Mesenchymal stem cell (in vitro differentiated cells and primary cell): ENCODE measurements at regions not wholly inside any gene's neighbourhood (a gene's known extent, or its start where the extent isn't known, plus 50 kb on each side); places are given as distances from the start of the nearest gene placed in this dataset.

Experiments used
- DNase-seq: peaks from one replicate; pipeline ENCODE4 v3.0.0-alpha.2; 2013
- H2AFZ ChIP-seq: one replicate; pipeline ENCODE4 v1.6.1; 2013; ENCODE audit warnings: low read depth, mild to moderate bottlenecking, control low read depth, inconsistent platforms, low read length, moderate library complexity
- H2AK5ac ChIP-seq: 2 replicates; pipeline ENCODE4 v1.6.1; 2013; ENCODE audit warnings: low read length, moderate library complexity, mild to moderate bottlenecking, inconsistent platforms; ENCODE audit not compliant: severe bottlenecking
- H2BK120ac ChIP-seq: one replicate; pipeline ENCODE4 v1.6.1; 2013; ENCODE audit warnings: low read depth, mild to moderate bottlenecking, inconsistent platforms, low read length, moderate library complexity
- H2BK12ac ChIP-seq, 2 experiments: one replicate each; pipeline ENCODE4 v1.6.1; 2013; ENCODE audit warnings: inconsistent platforms in 2 of 2, low read length in 2 of 2, mild to moderate bottlenecking in 2 of 2, moderate library complexity in 2 of 2, control low read depth in 1 of 2
- H2BK15ac ChIP-seq: one replicate; pipeline ENCODE4 v1.6.1; 2013; ENCODE audit warnings: mild to moderate bottlenecking, low read depth, inconsistent platforms; ENCODE audit not compliant: poor library complexity, severe bottlenecking
- H2BK5ac ChIP-seq: 2 replicates; pipeline ENCODE4 v1.6.1; 2013; ENCODE audit warnings: low read depth, mild to moderate bottlenecking, low read length, control low read depth, inconsistent platforms; ENCODE audit not compliant: poor library complexity, severe bottlenecking
- H3K14ac ChIP-seq, 2 experiments: one replicate each; pipeline ENCODE4 v1.6.1; 2013; ENCODE audit warnings: inconsistent platforms in 2 of 2, low read length in 2 of 2, control low read depth in 1 of 2, mild to moderate bottlenecking in 1 of 2, moderate library complexity in 1 of 2
- H3K18ac ChIP-seq, 2 experiments: one replicate each; pipeline ENCODE4 v1.6.1; 2013; ENCODE audit warnings: inconsistent platforms in 2 of 2, low read length in 2 of 2, control low read depth in 1 of 2, low read depth in 1 of 2, mild to moderate bottlenecking in 1 of 2
- H3K23ac ChIP-seq, 2 experiments: one replicate each; pipeline ENCODE4 v1.6.1; 2013; ENCODE audit warnings: inconsistent platforms in 2 of 2, low read length in 2 of 2, mild to moderate bottlenecking in 2 of 2, moderate library complexity in 2 of 2, control low read depth in 1 of 2
- H3K27ac ChIP-seq: 2 replicates; pipeline ENCODE4 v1.5.1; 2013; ENCODE audit warnings: mild to moderate bottlenecking, moderate library complexity, low read length, control low read depth, inconsistent platforms; ENCODE audit not compliant: poor library complexity, severe bottlenecking
- H3K27me3 ChIP-seq, 2 experiments: 2 replicates each; pipeline versions ENCODE4 v1.6.1 to v1.7.0; 2013; ENCODE audit warnings: low read length in 2 of 2, mild to moderate bottlenecking in 2 of 2, moderate library complexity in 2 of 2, control low read depth in 1 of 2, inconsistent platforms in 1 of 2; ENCODE audit not compliant: control insufficient read depth in 1 of 2, insufficient read depth in 1 of 2
- H3K36me3 ChIP-seq, 2 experiments: 2 replicates each; pipeline versions ENCODE4 v1.6.1 to v1.7.0; 2013; ENCODE audit warnings: low read length in 2 of 2, control low read depth in 1 of 2, inconsistent platforms in 1 of 2, low read depth in 1 of 2, mild to moderate bottlenecking in 1 of 2; ENCODE audit not compliant: insufficient read depth in 2 of 2, control insufficient read depth in 1 of 2
- H3K4ac ChIP-seq, 2 experiments: one replicate each; pipeline ENCODE4 v1.6.1; 2013; ENCODE audit warnings: inconsistent platforms in 2 of 2, low read length in 2 of 2, mild to moderate bottlenecking in 2 of 2, moderate library complexity in 2 of 2, control low read depth in 1 of 2, low read depth in 1 of 2
- H3K4me1 ChIP-seq: 2 replicates; pipeline ENCODE4 v1.6.1; 2013; ENCODE audit warnings: low read depth, low read length, control low read depth; ENCODE audit not compliant: control insufficient read depth, insufficient read depth
- H3K4me2 ChIP-seq: 2 replicates; pipeline ENCODE4 v1.6.1; 2013; ENCODE audit warnings: low read length, mild to moderate bottlenecking, inconsistent platforms; ENCODE audit not compliant: poor library complexity, severe bottlenecking
- H3K4me3 ChIP-seq, 2 experiments: 2 replicates each; pipeline versions ENCODE4 v1.5.1 to v1.7.0; 2013; ENCODE audit warnings: low read length in 2 of 2, mild to moderate bottlenecking in 2 of 2, control low read depth in 1 of 2, low read depth in 1 of 2; ENCODE audit not compliant: insufficient read depth in 1 of 2
- H3K79me1 ChIP-seq: replicated peaks from 2 replicates; pipeline ENCODE4 v1.6.1; 2013; ENCODE audit warnings: mild to moderate bottlenecking, control low read depth, low read length, inconsistent platforms; ENCODE audit not compliant: poor library complexity, severe bottlenecking
- H3K9ac ChIP-seq: 2 replicates; pipeline ENCODE4 v1.7.0; 2013; ENCODE audit warnings: mild to moderate bottlenecking, low read length, moderate library complexity
- H3K9me3 ChIP-seq: 2 replicates; pipeline ENCODE4 v1.7.0; 2013; ENCODE audit warnings: mild to moderate bottlenecking, low read length; ENCODE audit not compliant: control insufficient read depth
- H4K8ac ChIP-seq: one replicate; pipeline ENCODE4 v1.6.1; 2013; ENCODE audit warnings: inconsistent platforms, mild to moderate bottlenecking, low read length, moderate library complexity
- H4K91ac ChIP-seq: one replicate; pipeline ENCODE4 v1.6.1; 2013; ENCODE audit warnings: mild to moderate bottlenecking, low read length, inconsistent platforms
- WGBS: methylation state at CpG from one replicate; pipeline ENCODE4 v1.1.7; 2013; ENCODE audit warnings: mixed read lengths; 5-methylcytosine and 5-hydroxymethylcytosine counted together

GRCh38 chr6:132147530-132148011, 196.4 kb upstream of the CCN2 start:
- Histone ChIP-seq H3K14ac (no peak overlapping the region), H2BK12ac (no peak overlapping the region), H4K8ac (no peak overlapping the region), H3K27me3 (no peaks in the 10 kb centered on the region), H3K27ac (peak overlapping the region; percentile 69), H3K4me1 (no peaks in the 10 kb centered on the region), H2BK15ac (no peak overlapping the region), H3K9ac (peak overlapping the region; percentile 73), H3K4me2 (no peak overlapping the region), H3K18ac (no peak overlapping the region), H3K23ac (no peak overlapping the region), H3K36me3 (no peaks in the 10 kb centered on the region), H3K4ac (no peak overlapping the region), H2AK5ac (no peak overlapping the region), H3K79me1 (no peaks in the 10 kb centered on the region), H3K4me3 (no peak overlapping the region), H4K91ac (no peak overlapping the region), H2AFZ (no peak overlapping the region), H3K9me3 (no peaks in the 10 kb centered on the region), H2BK5ac (no peak overlapping the region), H2BK120ac (no peak overlapping the region)
- peak; percentile 18 for DNase-seq
- WGBS, result 67% methylated on average over 2 of the region's 2 CpGs

DNA sequence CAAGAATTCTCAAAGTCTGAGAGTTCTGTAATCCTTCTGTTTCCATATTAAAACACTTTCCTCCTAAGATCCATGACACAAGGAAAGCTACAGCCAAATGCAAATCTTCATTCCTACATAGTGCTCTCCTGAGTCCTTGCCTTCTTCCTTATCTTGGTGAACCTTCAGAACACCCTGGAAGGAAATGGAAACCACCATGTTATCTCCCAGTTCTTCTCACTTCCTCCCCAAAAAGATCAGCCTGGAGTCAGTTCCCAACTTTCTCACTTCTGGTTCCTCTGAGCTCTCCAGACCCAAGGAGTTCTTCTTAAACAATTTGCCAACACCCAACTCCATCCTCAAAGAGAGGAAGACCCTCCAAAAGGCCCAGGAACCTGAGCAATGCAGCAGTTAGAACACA, 193.3 kb upstream of the CCN2 start:
- H2BK12ac ChIP-seq, result no peak overlapping the region
- H3K27ac ChIP-seq, result no peak overlapping the region
- H2BK15ac ChIP-seq, result no peak overlapping the region
- no peak overlapping the region for H4K91ac ChIP-seq
- no peak overlapping the region for H2BK5ac ChIP-seq
- H3K14ac ChIP-seq, result no peak overlapping the region
- no peak overlapping the region for H2BK120ac ChIP-seq
- DNase-seq, result no peak
- H3K4me1 ChIP-seq, result no peaks in the 10 kb centered on the region
- no peak overlapping the region for H3K4ac ChIP-seq
- no peaks in the 10 kb centered on the region for H3K27me3 ChIP-seq
- H3K36me3 ChIP-seq, result no peaks in the 10 kb centered on the region
- H3K23ac ChIP-seq, result no peak overlapping the region
- no peak overlapping the region for H3K18ac ChIP-seq
- H3K9me3 ChIP-seq, result no peaks in the 10 kb centered on the region
- no peaks in the 10 kb centered on the region for H3K79me1 ChIP-seq
- H2AFZ ChIP-seq, result no peak overlapping the region
- no peak overlapping the region for H3K9ac ChIP-seq
- no peak overlapping the region for H3K4me3 ChIP-seq
- no peak overlapping the region for H3K4me2 ChIP-seq
- no peak overlapping the region for H4K8ac ChIP-seq
- H2AK5ac ChIP-seq, result no peak overlapping the region

- no peak overlapping the region for H3K14ac ChIP-seq
- no peak overlapping the region for H3K18ac ChIP-seq
- H3K4me3 ChIP-seq, result no peak overlapping the region
- DNase-seq, result no peak
- H3K79me1 ChIP-seq, result no peaks in the 10 kb centered on the region
- H3K9me3 ChIP-seq, result no peaks in the 10 kb centered on the region
- H2BK120ac ChIP-seq, result no peak overlapping the region
- H3K27ac ChIP-seq, result no peak overlapping the region
- 87% methylated on average over 1 of the region's 1 CpG for WGBS
- H4K91ac ChIP-seq, result no peak overlapping the region
- H3K9ac ChIP-seq, result no peak overlapping the region
- no peaks in the 10 kb centered on the region for H3K36me3 ChIP-seq
- no peak overlapping the region for H2AFZ ChIP-seq
- H2AK5ac ChIP-seq, result no peak overlapping the region
- H2BK12ac ChIP-seq, result no peak overlapping the region
- H3K4me2 ChIP-seq, result no peak overlapping the region
- H2BK15ac ChIP-seq, result no peak overlapping the region
- H3K4ac ChIP-seq, result no peak overlapping the region
- H3K23ac ChIP-seq, result no peak overlapping the region
- H3K4me1 ChIP-seq, result no peaks in the 10 kb centered on the region
- no peaks in the 10 kb centered on the region for H3K27me3 ChIP-seq
- no peak overlapping the region for H2BK5ac ChIP-seq
- no peak overlapping the region for H4K8ac ChIP-seq
Measured at GRCh38 chr6:132143258-132143657, 192.1 kb upstream of the CCN2 start.

DNA sequence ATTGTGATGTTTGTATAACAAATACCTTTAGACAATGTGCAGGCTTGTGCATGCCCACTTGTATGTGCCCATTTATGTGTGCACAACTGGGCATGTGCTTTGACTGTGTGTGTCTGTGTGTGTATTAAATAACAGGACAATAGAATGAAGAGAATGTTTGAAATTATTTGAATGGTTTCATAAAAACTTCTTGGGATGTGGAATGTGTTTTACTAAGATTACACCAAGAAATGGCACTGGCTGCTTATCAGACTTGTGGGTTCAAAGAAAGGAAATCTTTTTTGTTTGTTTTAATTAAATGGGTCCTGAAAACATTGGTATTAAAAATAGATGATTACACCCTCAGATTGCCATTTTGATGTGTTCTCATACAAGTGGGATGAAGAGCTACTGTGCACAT, 191.6 kb upstream of the CCN2 start:
- Histone ChIP-seq H3K27ac (no peak overlapping the region), H2BK12ac (no peak overlapping the region), H2BK120ac (no peak overlapping the region), H3K36me3 (no peaks in the 10 kb centered on the region), H3K14ac (no peak overlapping the region), H2BK15ac (no peak overlapping the region), H3K9me3 (no peaks in the 10 kb centered on the region), H3K79me1 (no peaks in the 10 kb centered on the region), H3K9ac (no peak overlapping the region), H3K23ac (no peak overlapping the region), H4K91ac (no peak overlapping the region), H3K18ac (no peak overlapping the region), H3K4me1 (no peaks in the 10 kb centered on the region), H2BK5ac (no peak overlapping the region), H3K4me3 (no peak overlapping the region), H3K4me2 (no peak overlapping the region), H4K8ac (no peak overlapping the region), H2AFZ (no peak overlapping the region), H3K27me3 (no peaks in the 10 kb centered on the region), H3K4ac (no peak overlapping the region), H2AK5ac (no peak overlapping the region)
- no peak for DNase-seq
